Ascending aorta (tissue), 2 donors: ENCODE measurements at regions not wholly inside any gene's neighbourhood (a gene's known extent, or its start where the extent isn't known, plus 50 kb on each side); places are given as distances from the start of the nearest gene placed in this dataset.

ENCODE experiments used
- DNase-seq, 2 donors: peaks; one replicate each; pipeline ENCODE4 v3.0.0-alpha.2; 2019; ENCODE audit warnings: low spot score in 2 of 2
- H3K27ac ChIP-seq, 2 donors: fragments of 200-600 bp; sonication (generic); one replicate each; pipeline ENCODE4 v1.5.1; 2016 to 2017; ENCODE audit warnings: mild to moderate bottlenecking in 1 of 2
- H3K27me3 ChIP-seq: fragments of 200-600 bp; sonication (generic); one replicate; pipeline ENCODE4 v1.5.1; 2017
- H3K36me3 ChIP-seq, 2 donors: fragments of 200-600 bp; sonication (generic); one replicate each; pipeline ENCODE4 v1.5.1; 2016
- H3K4me1 ChIP-seq, 2 donors: fragments of 200-600 bp; sonication (generic); one replicate each; pipeline ENCODE4 v1.5.1; 2016 to 2017; ENCODE audit warnings: mild to moderate bottlenecking in 1 of 2
- H3K4me3 ChIP-seq, 2 donors: fragments of 200-600 bp; sonication (generic); one replicate each; pipeline ENCODE4 v1.5.1; 2016 to 2017; ENCODE audit warnings: mild to moderate bottlenecking in 1 of 2
- H3K9me3 ChIP-seq, 2 donors: fragments of 200-600 bp; sonication (generic); one replicate each; pipeline ENCODE4 v1.5.1; 2016
- intact Hi-C: fragments of 100-400 bp; cut with DNase I; formaldehyde crosslinking; loops from one replicate; pipeline ENCODE4 v1.15.1; 2023
- TF ChIP-seq, protein P1 (sequence below), 3 experiments: fragments of 200-600 bp in 2 of 3; fragments of 450-650 bp in 1 of 3; sonication (generic) in 2 of 3; IDR thresholded peaks; one replicate each; pipeline ENCODE4 v1.5.1; 2016 to 2019; ENCODE audit warnings: antibody characterized with exemption in 3 of 3, mild to moderate bottlenecking in 1 of 3, moderate library complexity in 1 of 3

DNA sequence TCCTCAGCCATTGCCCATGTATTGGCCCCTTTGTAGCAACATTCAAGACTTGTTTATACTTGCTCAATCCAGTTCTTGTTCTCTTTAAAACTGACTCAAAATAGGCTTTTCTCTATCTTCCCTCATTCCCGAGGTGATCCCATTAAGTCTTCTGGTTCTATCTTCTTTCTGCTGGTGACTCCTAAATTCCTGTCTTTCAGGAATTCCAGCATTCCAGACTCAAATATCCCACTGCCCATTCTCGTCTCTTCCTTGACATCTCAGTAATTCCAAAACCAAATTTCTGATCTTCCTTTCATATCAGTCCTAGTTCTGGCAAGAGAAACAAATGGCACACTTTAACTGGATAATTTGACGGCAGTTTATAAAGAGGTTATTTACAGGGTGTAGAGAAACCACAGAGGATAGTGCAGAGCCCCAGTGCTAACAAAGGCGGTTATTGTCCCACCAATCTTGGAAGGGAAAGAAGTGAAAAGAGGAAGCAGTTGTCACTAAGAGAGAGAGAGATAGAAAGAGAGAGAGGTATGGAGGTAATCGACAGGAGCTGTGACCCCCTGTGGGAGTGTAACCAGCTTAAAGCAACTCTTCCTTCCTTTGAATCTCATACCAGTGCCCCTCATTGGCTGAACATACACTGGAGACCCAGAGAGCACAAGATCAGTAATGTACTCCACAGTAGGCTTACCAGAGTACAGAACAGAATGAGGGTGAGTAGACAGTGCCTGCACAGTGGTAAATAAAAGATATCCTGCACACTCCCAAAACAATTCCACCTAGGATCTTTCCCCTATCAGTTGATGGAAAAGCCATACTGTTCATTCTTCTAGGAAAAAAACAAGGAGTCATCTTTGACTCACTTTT lies 177.6 kb upstream of the LMNTD1 start:
- intact Hi-C loops, result no loop called here
- H3K9me3 ChIP-seq, result no peaks in the 10 kb centered on the region
- H3K4me3 ChIP-seq, result no peak overlapping the region
- DNase-seq, result no peak
- H3K4me1 ChIP-seq, result no peaks in the 10 kb centered on the region
- TF ChIP-seq, protein P1, sequence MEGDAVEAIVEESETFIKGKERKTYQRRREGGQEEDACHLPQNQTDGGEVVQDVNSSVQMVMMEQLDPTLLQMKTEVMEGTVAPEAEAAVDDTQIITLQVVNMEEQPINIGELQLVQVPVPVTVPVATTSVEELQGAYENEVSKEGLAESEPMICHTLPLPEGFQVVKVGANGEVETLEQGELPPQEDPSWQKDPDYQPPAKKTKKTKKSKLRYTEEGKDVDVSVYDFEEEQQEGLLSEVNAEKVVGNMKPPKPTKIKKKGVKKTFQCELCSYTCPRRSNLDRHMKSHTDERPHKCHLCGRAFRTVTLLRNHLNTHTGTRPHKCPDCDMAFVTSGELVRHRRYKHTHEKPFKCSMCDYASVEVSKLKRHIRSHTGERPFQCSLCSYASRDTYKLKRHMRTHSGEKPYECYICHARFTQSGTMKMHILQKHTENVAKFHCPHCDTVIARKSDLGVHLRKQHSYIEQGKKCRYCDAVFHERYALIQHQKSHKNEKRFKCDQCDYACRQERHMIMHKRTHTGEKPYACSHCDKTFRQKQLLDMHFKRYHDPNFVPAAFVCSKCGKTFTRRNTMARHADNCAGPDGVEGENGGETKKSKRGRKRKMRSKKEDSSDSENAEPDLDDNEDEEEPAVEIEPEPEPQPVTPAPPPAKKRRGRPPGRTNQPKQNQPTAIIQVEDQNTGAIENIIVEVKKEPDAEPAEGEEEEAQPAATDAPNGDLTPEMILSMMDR (IDR thresholded peaks at IDR 0.05), result no peak
- no peak overlapping the region for H3K27ac ChIP-seq
- H3K36me3 ChIP-seq, result no peaks in the 10 kb centered on the region
- H3K27me3 ChIP-seq, result no peaks in the 10 kb centered on the region

DNA sequence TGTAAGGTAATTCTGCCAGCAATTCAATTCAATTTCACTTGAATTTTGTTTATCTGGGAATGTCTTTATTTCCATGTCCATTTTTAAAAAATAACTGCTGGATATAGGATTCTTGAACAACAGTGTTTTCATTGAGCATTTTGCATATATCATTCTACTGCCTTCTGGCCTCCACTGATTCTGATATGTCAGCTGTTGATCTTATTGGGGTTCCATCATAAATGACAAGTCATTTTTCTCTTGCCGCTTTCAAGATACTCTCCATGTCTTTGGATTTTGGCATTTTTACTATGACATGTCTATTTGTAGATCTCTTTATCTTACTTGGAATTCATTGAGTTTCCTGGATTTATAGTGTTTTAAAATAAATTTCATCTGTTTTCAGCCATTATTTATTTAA lies 180.5 kb upstream of the LMNTD1 start:
- intact Hi-C loops, result no loop called here
- TF ChIP-seq, protein P1 (IDR thresholded peaks at IDR 0.05), result no peak
- H3K27ac ChIP-seq, result no peak overlapping the region
- DNase-seq, result no peak
- H3K9me3 ChIP-seq, result no peaks in the 10 kb centered on the region
- H3K4me3 ChIP-seq, result no peak overlapping the region
- H3K27me3 ChIP-seq, result no peaks in the 10 kb centered on the region
- no peaks in the 10 kb centered on the region for H3K36me3 ChIP-seq
- no peaks in the 10 kb centered on the region for H3K4me1 ChIP-seq

DNA sequence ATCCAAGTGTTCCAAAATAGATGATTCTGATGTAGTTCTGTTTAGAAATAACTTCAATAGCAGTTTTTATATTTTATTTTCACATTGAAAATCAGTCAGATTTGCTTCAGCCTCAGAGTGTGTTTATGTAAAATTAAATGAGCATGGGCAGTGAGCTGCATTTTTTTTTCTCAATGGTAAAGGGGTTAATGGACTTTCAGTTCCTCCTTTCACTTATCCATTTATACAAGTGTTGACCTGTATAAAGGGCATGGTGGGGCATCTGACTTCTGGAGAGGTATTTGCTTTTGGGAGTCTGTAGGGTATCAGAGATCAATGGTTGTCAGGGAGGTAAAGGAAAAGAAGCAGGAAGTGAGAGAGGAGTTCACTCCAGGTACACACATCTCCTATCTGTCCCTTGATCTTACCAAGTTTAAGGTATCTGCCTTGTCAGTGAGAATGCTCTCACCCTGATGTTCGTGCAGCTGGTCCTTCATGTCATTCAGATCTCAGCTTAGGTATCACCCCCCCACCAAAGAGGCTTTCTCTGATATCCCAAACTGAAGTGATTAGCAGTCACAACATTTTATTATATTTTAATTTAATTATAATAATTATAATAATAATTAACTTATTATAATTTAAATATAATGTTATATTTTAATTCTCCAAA lies 181.6 kb upstream of the LMNTD1 start:
- no peak for DNase-seq
- Histone ChIP-seq H3K27ac (no peak overlapping the region), H3K4me3 (no peak overlapping the region), H3K9me3 (no peaks in the 10 kb centered on the region), H3K36me3 (no peaks in the 10 kb centered on the region), H3K27me3 (no peaks in the 10 kb centered on the region), H3K4me1 (no peaks in the 10 kb centered on the region)
- TF ChIP-seq, protein P1 (IDR thresholded peaks at IDR 0.05), result no peak
- intact Hi-C loops, result no loop called here

DNA sequence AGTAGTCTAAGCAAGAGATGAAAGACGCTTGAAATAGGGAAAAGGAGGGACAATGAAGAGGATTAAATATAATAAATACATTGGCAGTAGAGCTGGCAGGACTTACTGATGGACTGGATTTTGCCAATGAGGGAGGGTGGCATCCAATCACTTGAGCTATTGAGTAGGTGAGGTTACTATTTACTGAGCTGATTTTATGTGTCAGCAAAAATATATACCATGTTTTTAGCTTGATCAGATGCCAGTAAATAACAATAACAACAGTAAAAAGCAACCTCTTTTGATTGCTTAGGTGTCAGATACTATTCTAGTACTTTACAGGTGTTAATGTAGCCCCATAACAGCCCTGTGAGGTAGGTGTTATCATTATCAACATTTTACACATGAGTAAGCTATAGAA lies 187.5 kb upstream of the LMNTD1 start:
- Histone ChIP-seq H3K4me3 (no peak overlapping the region), H3K27ac (no peak overlapping the region), H3K27me3 (no peaks in the 10 kb centered on the region), H3K36me3 (no peaks in the 10 kb centered on the region), H3K9me3 (no peaks in the 10 kb centered on the region), H3K4me1 (no peaks in the 10 kb centered on the region)
- DNase-seq, result no peak
- intact Hi-C loops, result no loop called here
- TF ChIP-seq, protein P1 (IDR thresholded peaks at IDR 0.05), result no peak

DNA sequence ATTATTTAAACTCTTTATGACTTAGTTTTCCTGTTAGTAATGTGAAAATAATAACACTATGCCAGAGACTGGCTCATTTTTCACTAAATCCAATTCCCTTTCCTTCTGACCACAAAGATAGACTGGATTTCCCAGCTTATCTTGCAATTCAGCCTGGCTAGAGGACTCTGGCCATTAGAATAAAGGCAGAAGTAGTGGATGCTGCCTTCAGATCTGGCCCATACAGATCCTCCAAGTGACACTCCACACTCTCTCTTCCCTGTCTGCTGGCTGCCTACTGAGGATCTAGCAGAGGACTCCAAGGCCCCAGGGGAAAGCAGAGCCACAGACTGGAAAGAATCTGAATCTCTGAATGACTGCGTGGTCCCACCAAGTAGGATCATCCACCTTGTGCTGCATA lies 188.8 kb upstream of the LMNTD1 start:
- no peak overlapping the region for H3K4me3 ChIP-seq
- intact Hi-C loops, result no loop called here
- H3K9me3 ChIP-seq, result no peaks in the 10 kb centered on the region
- DNase-seq, result no peak
- H3K27me3 ChIP-seq, result no peaks in the 10 kb centered on the region
- H3K27ac ChIP-seq, result no peak overlapping the region
- H3K4me1 ChIP-seq, result no peaks in the 10 kb centered on the region
- no peaks in the 10 kb centered on the region for H3K36me3 ChIP-seq
- TF ChIP-seq, protein P1 (IDR thresholded peaks at IDR 0.05), result no peak
